Right atrium auricular region (tissue), 2 donors: ENCODE measurements at regions not wholly inside any gene's neighbourhood (a gene's known extent, or its start where the extent isn't known, plus 50 kb on each side); places are given as distances from the start of the nearest gene placed in this dataset.

Experiments
- DNase-seq: peaks from one replicate; pipeline ENCODE4 v3.0.0-alpha.2; 2019; ENCODE audit warnings: low spot score
- H3K27ac ChIP-seq, 2 donors: fragments of 200-600 bp; sonication (generic); 1 replicate in 1 of 2; 2 replicates in 1 of 2; pipeline ENCODE4 v1.5.1; 2016 to 2019
- H3K27me3 ChIP-seq, 2 donors: fragments of 200-600 bp; sonication (generic); one replicate each; pipeline versions ENCODE4 v1.5.1 to v1.6.0; 2017 to 2019
- H3K36me3 ChIP-seq: fragments of 200-600 bp; sonication (generic); one replicate; pipeline ENCODE4 v1.5.1; 2016
- H3K4me1 ChIP-seq, 2 donors: fragments of 200-600 bp; sonication (generic); one replicate each; pipeline versions ENCODE4 v1.5.1 to v1.6.0; 2017 to 2019
- H3K4me3 ChIP-seq, 2 donors: fragments of 200-600 bp; sonication (generic); 1 replicate in 1 of 2; 2 replicates in 1 of 2; pipeline ENCODE4 v1.5.1; 2017 to 2019; ENCODE audit warnings: mild to moderate bottlenecking in 1 of 2, moderate library complexity in 1 of 2
- H3K9me3 ChIP-seq, 2 donors: fragments of 200-600 bp; sonication (generic); one replicate each; pipeline ENCODE4 v1.5.1; 2019
- CTCF ChIP-seq, 2 donors: fragments of 200-600 bp; sonication (generic); IDR thresholded peaks; one replicate each; pipeline ENCODE4 v1.5.1; 2019; ENCODE audit warnings: antibody characterized with exemption in 2 of 2

GRCh38 chr10:78528749-78529204, 495.1 kb downstream of the RPS24 start:
- H3K27ac ChIP-seq, result no peak overlapping the region
- TF ChIP-seq CTCF (IDR thresholded peaks at IDR 0.05), result no peak
- H3K27me3 ChIP-seq, result no peaks in the 10 kb centered on the region
- H3K36me3 ChIP-seq, result no peaks in the 10 kb centered on the region
- H3K4me3 ChIP-seq, result no peak overlapping the region
- no peaks in the 10 kb centered on the region for H3K9me3 ChIP-seq
- no peaks in the 10 kb centered on the region for H3K4me1 ChIP-seq
- DNase-seq, result no peak

- Histone ChIP-seq H3K9me3 (no peaks in the 10 kb centered on the region), H3K36me3 (no peaks in the 10 kb centered on the region), H3K4me1 (no peaks in the 10 kb centered on the region), H3K27me3 (no peaks in the 10 kb centered on the region), H3K4me3 (no peak overlapping the region), H3K27ac (no peak overlapping the region)
- no peak for TF ChIP-seq CTCF (IDR thresholded peaks at IDR 0.05)
- no peak for DNase-seq
Measured at GRCh38 chr10:78529262-78529661, 495.6 kb downstream of the RPS24 start.

GRCh38 chr10:78531088-78531487, 497.4 kb downstream of the RPS24 start:
- Histone ChIP-seq H3K27ac (no peak overlapping the region), H3K36me3 (no peaks in the 10 kb centered on the region)
- TF ChIP-seq CTCF (IDR thresholded peaks at IDR 0.05), result no peak

GRCh38 chr10:78532480-78533042, 498.9 kb downstream of the RPS24 start:
- Histone ChIP-seq H3K36me3 (no peaks in the 10 kb centered on the region), H3K9me3 (no peaks in the 10 kb centered on the region), H3K27me3 (no peaks in the 10 kb centered on the region), H3K4me1 (no peaks in the 10 kb centered on the region), H3K27ac (no peak overlapping the region), H3K4me3 (no peak overlapping the region)
- TF ChIP-seq CTCF (IDR thresholded peaks at IDR 0.05), result no peak
- no peak for DNase-seq

More at GRCh38 chr10:78531088-78531487, 497.4 kb downstream of the RPS24 start:
- Histone ChIP-seq H3K4me3 (no peak overlapping the region), H3K4me1 (no peaks in the 10 kb centered on the region), H3K27me3 (no peaks in the 10 kb centered on the region), H3K9me3 (no peaks in the 10 kb centered on the region)
- DNase-seq, result no peak

GRCh38 chr10:78533098-78533497, 499.4 kb downstream of the RPS24 start:
- Histone ChIP-seq H3K27ac (no peak overlapping the region), H3K9me3 (no peaks in the 10 kb centered on the region), H3K4me1 (no peaks in the 10 kb centered on the region), H3K36me3 (no peaks in the 10 kb centered on the region), H3K4me3 (no peak overlapping the region), H3K27me3 (no peaks in the 10 kb centered on the region)
- DNase-seq, result no peak
- TF ChIP-seq CTCF (IDR thresholded peaks at IDR 0.05), result no peak

- Histone ChIP-seq H3K27me3 (no peaks in the 10 kb centered on the region), H3K4me1 (no peaks in the 10 kb centered on the region), H3K27ac (no peak overlapping the region), H3K9me3 (no peaks in the 10 kb centered on the region), H3K36me3 (no peaks in the 10 kb centered on the region), H3K4me3 (no peak overlapping the region)
- TF ChIP-seq CTCF (IDR thresholded peaks at IDR 0.05), result no peak
- DNase-seq, result no peak
Measured at GRCh38 chr10:78533776-78534175, 500.1 kb downstream of the RPS24 start.
